ENCODE measurements at regions not wholly inside any gene's neighbourhood (a gene's known extent, or its start where the extent isn't known, plus 50 kb on each side); places are given as distances from the start of the nearest gene placed in this dataset.

DNA sequence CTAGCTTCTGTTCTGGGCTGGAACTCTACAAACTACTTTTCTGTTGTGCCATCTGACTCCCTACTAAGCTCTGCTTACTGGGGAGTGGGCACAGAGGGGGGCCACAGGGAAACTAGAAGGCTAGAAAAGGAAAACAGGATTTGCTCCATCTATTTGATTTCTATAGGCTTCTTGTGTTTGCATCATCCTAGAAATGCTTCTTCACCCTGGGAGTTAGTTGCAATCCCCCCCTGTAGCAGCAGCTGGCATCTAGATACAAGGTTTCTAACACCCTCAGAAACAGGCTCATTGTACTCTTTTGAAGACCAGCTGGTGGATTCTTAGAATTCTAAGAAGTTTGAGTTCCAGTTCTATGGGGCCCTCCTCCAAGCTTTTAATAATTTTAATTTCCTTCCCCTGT, 213.4 kb downstream of the TMA16 start:
- TF ChIP-seq, protein P1, sequence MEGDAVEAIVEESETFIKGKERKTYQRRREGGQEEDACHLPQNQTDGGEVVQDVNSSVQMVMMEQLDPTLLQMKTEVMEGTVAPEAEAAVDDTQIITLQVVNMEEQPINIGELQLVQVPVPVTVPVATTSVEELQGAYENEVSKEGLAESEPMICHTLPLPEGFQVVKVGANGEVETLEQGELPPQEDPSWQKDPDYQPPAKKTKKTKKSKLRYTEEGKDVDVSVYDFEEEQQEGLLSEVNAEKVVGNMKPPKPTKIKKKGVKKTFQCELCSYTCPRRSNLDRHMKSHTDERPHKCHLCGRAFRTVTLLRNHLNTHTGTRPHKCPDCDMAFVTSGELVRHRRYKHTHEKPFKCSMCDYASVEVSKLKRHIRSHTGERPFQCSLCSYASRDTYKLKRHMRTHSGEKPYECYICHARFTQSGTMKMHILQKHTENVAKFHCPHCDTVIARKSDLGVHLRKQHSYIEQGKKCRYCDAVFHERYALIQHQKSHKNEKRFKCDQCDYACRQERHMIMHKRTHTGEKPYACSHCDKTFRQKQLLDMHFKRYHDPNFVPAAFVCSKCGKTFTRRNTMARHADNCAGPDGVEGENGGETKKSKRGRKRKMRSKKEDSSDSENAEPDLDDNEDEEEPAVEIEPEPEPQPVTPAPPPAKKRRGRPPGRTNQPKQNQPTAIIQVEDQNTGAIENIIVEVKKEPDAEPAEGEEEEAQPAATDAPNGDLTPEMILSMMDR (IDR thresholded peaks at IDR 0.05; ENCODE audit: low read depth, low read length) = no peak
- TF ChIP-seq EZH2phosphoT487 (IDR thresholded peaks at IDR 0.05; ENCODE audit: low read depth) = no peak

Data from OCI-LY3 (cell line).